Stomach (tissue), 4 donors: ENCODE measurements at regions not wholly inside any gene's neighbourhood (a gene's known extent, or its start where the extent isn't known, plus 50 kb on each side); places are given as distances from the start of the nearest gene placed in this dataset.

Experiments
- POLR2A ChIP-seq, 4 donors: fragments of 450-650 bp; IDR thresholded peaks; one replicate each; pipeline ENCODE4 v1.6.1; 2016; ENCODE audit warnings: antibody characterized with exemption in 4 of 4, control low read depth in 2 of 4, mild to moderate bottlenecking in 1 of 4, moderate library complexity in 1 of 4
- TF ChIP-seq, protein P1 (sequence below), 7 experiments: fragments of 450-650 bp in 4 of 7; fragments of 200-600 bp in 3 of 7; sonication (generic) in 3 of 7; IDR thresholded peaks; one replicate each; pipeline ENCODE4 v1.5.1; 2016 to 2019; ENCODE audit warnings: antibody characterized with exemption in 7 of 7, control low read depth in 2 of 7, mild to moderate bottlenecking in 1 of 7

- TF ChIP-seq, protein P1, sequence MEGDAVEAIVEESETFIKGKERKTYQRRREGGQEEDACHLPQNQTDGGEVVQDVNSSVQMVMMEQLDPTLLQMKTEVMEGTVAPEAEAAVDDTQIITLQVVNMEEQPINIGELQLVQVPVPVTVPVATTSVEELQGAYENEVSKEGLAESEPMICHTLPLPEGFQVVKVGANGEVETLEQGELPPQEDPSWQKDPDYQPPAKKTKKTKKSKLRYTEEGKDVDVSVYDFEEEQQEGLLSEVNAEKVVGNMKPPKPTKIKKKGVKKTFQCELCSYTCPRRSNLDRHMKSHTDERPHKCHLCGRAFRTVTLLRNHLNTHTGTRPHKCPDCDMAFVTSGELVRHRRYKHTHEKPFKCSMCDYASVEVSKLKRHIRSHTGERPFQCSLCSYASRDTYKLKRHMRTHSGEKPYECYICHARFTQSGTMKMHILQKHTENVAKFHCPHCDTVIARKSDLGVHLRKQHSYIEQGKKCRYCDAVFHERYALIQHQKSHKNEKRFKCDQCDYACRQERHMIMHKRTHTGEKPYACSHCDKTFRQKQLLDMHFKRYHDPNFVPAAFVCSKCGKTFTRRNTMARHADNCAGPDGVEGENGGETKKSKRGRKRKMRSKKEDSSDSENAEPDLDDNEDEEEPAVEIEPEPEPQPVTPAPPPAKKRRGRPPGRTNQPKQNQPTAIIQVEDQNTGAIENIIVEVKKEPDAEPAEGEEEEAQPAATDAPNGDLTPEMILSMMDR (IDR thresholded peaks at IDR 0.05): no peak
- no peak for TF ChIP-seq POLR2A (IDR thresholded peaks at IDR 0.05)
Measured at GRCh38 chr13:98083936-98084335, 59.0 kb upstream of the FARP1 start.
